Breast epithelium (tissue), 3 donors: ENCODE measurements at regions not wholly inside any gene's neighbourhood (a gene's known extent, or its start where the extent isn't known, plus 50 kb on each side); places are given as distances from the start of the nearest gene placed in this dataset.

ENCODE experiments used
- POLR2A ChIP-seq: fragments of 450-650 bp; IDR thresholded peaks from one replicate; pipeline ENCODE4 v1.6.1; 2016; ENCODE audit warnings: antibody characterized with exemption, mild to moderate bottlenecking, moderate library complexity
- POLR2AphosphoS5 ChIP-seq, 3 donors: sonication (generic); formaldehyde crosslinking; IDR thresholded peaks; one replicate each; pipeline ENCODE4 v1.6.1; 2017; ENCODE audit warnings: antibody characterized with exemption in 3 of 3
- TF ChIP-seq, protein P1 (sequence below), 3 donors: fragments of 450-650 bp; IDR thresholded peaks; one replicate each; pipeline ENCODE4 v1.5.1; 2016 to 2017; ENCODE audit warnings: antibody characterized with exemption in 3 of 3, mild to moderate bottlenecking in 3 of 3, moderate library complexity in 3 of 3

DNA sequence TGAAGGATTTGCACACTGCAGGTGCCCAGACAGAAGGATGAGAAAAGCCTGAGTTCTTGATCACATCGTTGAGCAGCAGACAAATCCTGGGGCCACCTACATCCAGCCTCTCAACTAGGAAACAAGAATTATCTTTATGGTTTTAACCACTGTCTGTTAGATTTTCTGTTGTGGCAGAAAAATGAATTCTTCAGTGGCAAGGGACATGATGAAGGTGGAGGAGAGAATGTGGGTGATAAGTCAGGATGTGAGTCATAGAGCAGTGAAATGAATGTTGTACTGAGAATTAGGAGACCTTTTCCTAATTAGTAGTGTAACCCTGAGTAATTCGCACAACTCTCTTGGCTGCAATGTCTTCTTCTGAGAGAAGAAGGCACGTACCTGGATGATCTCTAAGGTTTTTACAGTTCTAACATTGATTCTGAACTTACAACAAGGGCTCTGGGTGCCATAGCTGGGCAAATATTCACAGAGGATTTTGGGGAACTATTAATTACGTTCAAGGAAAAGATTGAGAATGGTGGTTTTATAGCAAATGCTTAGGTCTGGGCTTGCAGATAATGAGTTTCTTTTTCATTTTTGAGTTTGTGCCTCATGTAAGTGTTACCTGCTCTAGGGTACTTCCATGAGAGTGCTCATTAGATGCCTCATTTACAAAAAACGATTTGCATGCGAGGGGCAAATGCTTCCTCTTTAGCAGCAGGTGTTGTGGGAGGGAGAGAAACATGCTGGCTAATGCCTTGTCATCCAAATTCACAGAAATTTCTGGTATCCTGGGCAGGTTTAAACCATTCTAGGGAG lies 111.0 kb upstream of the KL start:
- TF ChIP-seq, protein P1, sequence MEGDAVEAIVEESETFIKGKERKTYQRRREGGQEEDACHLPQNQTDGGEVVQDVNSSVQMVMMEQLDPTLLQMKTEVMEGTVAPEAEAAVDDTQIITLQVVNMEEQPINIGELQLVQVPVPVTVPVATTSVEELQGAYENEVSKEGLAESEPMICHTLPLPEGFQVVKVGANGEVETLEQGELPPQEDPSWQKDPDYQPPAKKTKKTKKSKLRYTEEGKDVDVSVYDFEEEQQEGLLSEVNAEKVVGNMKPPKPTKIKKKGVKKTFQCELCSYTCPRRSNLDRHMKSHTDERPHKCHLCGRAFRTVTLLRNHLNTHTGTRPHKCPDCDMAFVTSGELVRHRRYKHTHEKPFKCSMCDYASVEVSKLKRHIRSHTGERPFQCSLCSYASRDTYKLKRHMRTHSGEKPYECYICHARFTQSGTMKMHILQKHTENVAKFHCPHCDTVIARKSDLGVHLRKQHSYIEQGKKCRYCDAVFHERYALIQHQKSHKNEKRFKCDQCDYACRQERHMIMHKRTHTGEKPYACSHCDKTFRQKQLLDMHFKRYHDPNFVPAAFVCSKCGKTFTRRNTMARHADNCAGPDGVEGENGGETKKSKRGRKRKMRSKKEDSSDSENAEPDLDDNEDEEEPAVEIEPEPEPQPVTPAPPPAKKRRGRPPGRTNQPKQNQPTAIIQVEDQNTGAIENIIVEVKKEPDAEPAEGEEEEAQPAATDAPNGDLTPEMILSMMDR (IDR thresholded peaks at IDR 0.05), result no peak
- no peak for TF ChIP-seq POLR2A
- TF ChIP-seq POLR2AphosphoS5 (IDR thresholded peaks at IDR 0.05), result no peak
